SK-N-SH treated with all-trans-retinoic acid at 6 μM for 48 hours (cell line): ENCODE measurements at regions not wholly inside any gene's neighbourhood (a gene's known extent, or its start where the extent isn't known, plus 50 kb on each side); places are given as distances from the start of the nearest gene placed in this dataset.

Experiments
- ATAC-seq: fragments of 200-7000 bp; cut with Tn5 transposase; 3 replicates; pipeline ENCODE4 v1.9.1; 2020; ENCODE audit warnings: mild to moderate bottlenecking, moderate library complexity
- ARNTL ChIP-seq: fragments of 450-650 bp; formaldehyde crosslinking; IDR thresholded peaks from 2 replicates; pipeline ENCODE4 v1.5.0; 2020; ENCODE audit warnings: low read depth, mild to moderate bottlenecking, moderate library complexity, borderline replicate concordance
- BACH2 ChIP-seq: fragments of 250-450 bp; sonication (Bioruptor Pico); IDR thresholded peaks from 2 replicates; pipeline ENCODE4 v1.9.0; 2021; ENCODE audit warnings: mild to moderate bottlenecking, borderline replicate concordance
- CREB5 ChIP-seq: fragments of 250-450 bp; sonication (Bioruptor Pico); IDR thresholded peaks from 2 replicates; pipeline ENCODE4 v1.5.1; 2020; ENCODE audit warnings: low read depth, mild to moderate bottlenecking, moderate library complexity
- CSDC2 ChIP-seq: fragments of 250-450 bp; sonication (Bioruptor Pico); IDR thresholded peaks from 2 replicates; pipeline ENCODE4 v1.5.0; 2020; ENCODE audit warnings: mild to moderate bottlenecking, moderate library complexity
- CSRNP3 ChIP-seq: fragments of 250-450 bp; sonication (Bioruptor Pico); IDR thresholded peaks from 2 replicates; pipeline ENCODE4 v1.5.1; 2021; ENCODE audit warnings: mild to moderate bottlenecking, moderate library complexity
- ESRRG ChIP-seq: fragments of 250-450 bp; sonication (Bioruptor Pico); IDR thresholded peaks from 2 replicates; pipeline ENCODE4 v1.6.1; 2021; ENCODE audit warnings: mild to moderate bottlenecking
- GLIS3 ChIP-seq: fragments of 250-450 bp; sonication (Bioruptor Pico); IDR thresholded peaks from 2 replicates; pipeline ENCODE4 v1.5.0; 2020; ENCODE audit warnings: mild to moderate bottlenecking, moderate library complexity
- ISL1 ChIP-seq: fragments of 250-450 bp; sonication (Bioruptor Pico); IDR thresholded peaks from 2 replicates; pipeline ENCODE4 v2.1.2; 2022; ENCODE audit warnings: mild to moderate bottlenecking, moderate library complexity
- OSR1 ChIP-seq: fragments of 250-450 bp; sonication (Bioruptor Pico); IDR thresholded peaks from 2 replicates; pipeline ENCODE4 v1.8.0; 2022; ENCODE audit warnings: moderate library complexity, mild to moderate bottlenecking, inconsistent platforms
- PATZ1 ChIP-seq: fragments of 250-450 bp; sonication (Bioruptor Pico); IDR thresholded peaks from 2 replicates; pipeline ENCODE4 v1.8.0; 2020; ENCODE audit warnings: mild to moderate bottlenecking, moderate library complexity, borderline replicate concordance
- PPARA ChIP-seq: fragments of 250-450 bp; sonication (Bioruptor Pico); IDR thresholded peaks from 2 replicates; pipeline ENCODE4 v1.5.0; 2020; ENCODE audit warnings: mild to moderate bottlenecking, borderline replicate concordance
- RARB ChIP-seq: fragments of 250-450 bp; sonication (Bioruptor Pico); IDR thresholded peaks from 2 replicates; pipeline ENCODE4 v1.8.0; 2021; ENCODE audit warnings: mild to moderate bottlenecking, moderate library complexity
- SNAI2 ChIP-seq: fragments of 250-450 bp; sonication (Bioruptor Pico); IDR thresholded peaks from 2 replicates; pipeline ENCODE4 v1.5.0; 2020; ENCODE audit warnings: mild to moderate bottlenecking, moderate library complexity
- TCF4 ChIP-seq: fragments of 250-450 bp; sonication (Bioruptor Pico); IDR thresholded peaks from 2 replicates; pipeline ENCODE4 v1.8.0; 2021; ENCODE audit warnings: mild to moderate bottlenecking, moderate library complexity, borderline replicate concordance
- TOX ChIP-seq: fragments of 250-450 bp; sonication (Bioruptor Pico); IDR thresholded peaks from 2 replicates; pipeline ENCODE4 v1.8.0; 2021; ENCODE audit warnings: mild to moderate bottlenecking, moderate library complexity, borderline replicate concordance
- ZC3H10 ChIP-seq: fragments of 250-450 bp; sonication (Bioruptor Pico); IDR thresholded peaks from 2 replicates; pipeline ENCODE4 v1.5.1; 2021; ENCODE audit warnings: mild to moderate bottlenecking, moderate library complexity
- ZFP3 ChIP-seq: fragments of 250-450 bp; sonication (Bioruptor Pico); IDR thresholded peaks from 2 replicates; pipeline ENCODE4 v1.5.0; 2020; ENCODE audit warnings: mild to moderate bottlenecking, moderate library complexity
- ZFP30 ChIP-seq: fragments of 450-650 bp; formaldehyde crosslinking; IDR thresholded peaks from 2 replicates; pipeline ENCODE4 v1.5.0; 2022; ENCODE audit warnings: mild to moderate bottlenecking, moderate library complexity
- ZNF565 ChIP-seq: fragments of 450-650 bp; formaldehyde crosslinking; conservative IDR thresholded peaks from 2 replicates; pipeline ENCODE4 v1.5.0; 2020; ENCODE audit warnings: low read depth, mild to moderate bottlenecking, moderate library complexity
- ZNF70 ChIP-seq: fragments of 450-650 bp; formaldehyde crosslinking; IDR thresholded peaks from 2 replicates; pipeline ENCODE4 v1.5.0; 2020; ENCODE audit warnings: mild to moderate bottlenecking, moderate library complexity
- ZNF8 ChIP-seq: fragments of 450-650 bp; formaldehyde crosslinking; IDR thresholded peaks from 2 replicates; pipeline ENCODE4 v1.5.0; 2020; ENCODE audit warnings: mild to moderate bottlenecking, moderate library complexity
- TF ChIP-seq, protein P1 (sequence below): fragments of 250-450 bp; sonication (Bioruptor Pico); IDR thresholded peaks from 2 replicates; pipeline ENCODE4 v1.5.0; 2020; ENCODE audit warnings: mild to moderate bottlenecking, moderate library complexity
- TF ChIP-seq, protein P2 (sequence below): fragments of 250-450 bp; sonication (Bioruptor Pico); IDR thresholded peaks from 2 replicates; pipeline ENCODE4 v1.8.0; 2021; ENCODE audit warnings: low read depth, mild to moderate bottlenecking, moderate library complexity, borderline replicate concordance

GRCh38 chr18:41207706-41208105 lies 747.3 kb upstream of the PIK3C3 start (continued):
- TF ChIP-seq, protein P1, sequence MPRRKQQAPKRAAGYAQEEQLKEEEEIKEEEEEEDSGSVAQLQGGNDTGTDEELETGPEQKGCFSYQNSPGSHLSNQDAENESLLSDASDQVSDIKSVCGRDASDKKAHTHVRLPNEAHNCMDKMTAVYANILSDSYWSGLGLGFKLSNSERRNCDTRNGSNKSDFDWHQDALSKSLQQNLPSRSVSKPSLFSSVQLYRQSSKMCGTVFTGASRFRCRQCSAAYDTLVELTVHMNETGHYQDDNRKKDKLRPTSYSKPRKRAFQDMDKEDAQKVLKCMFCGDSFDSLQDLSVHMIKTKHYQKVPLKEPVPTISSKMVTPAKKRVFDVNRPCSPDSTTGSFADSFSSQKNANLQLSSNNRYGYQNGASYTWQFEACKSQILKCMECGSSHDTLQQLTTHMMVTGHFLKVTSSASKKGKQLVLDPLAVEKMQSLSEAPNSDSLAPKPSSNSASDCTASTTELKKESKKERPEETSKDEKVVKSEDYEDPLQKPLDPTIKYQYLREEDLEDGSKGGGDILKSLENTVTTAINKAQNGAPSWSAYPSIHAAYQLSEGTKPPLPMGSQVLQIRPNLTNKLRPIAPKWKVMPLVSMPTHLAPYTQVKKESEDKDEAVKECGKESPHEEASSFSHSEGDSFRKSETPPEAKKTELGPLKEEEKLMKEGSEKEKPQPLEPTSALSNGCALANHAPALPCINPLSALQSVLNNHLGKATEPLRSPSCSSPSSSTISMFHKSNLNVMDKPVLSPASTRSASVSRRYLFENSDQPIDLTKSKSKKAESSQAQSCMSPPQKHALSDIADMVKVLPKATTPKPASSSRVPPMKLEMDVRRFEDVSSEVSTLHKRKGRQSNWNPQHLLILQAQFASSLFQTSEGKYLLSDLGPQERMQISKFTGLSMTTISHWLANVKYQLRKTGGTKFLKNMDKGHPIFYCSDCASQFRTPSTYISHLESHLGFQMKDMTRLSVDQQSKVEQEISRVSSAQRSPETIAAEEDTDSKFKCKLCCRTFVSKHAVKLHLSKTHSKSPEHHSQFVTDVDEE (CRISPR knock-in tag) = no peak

DNA sequence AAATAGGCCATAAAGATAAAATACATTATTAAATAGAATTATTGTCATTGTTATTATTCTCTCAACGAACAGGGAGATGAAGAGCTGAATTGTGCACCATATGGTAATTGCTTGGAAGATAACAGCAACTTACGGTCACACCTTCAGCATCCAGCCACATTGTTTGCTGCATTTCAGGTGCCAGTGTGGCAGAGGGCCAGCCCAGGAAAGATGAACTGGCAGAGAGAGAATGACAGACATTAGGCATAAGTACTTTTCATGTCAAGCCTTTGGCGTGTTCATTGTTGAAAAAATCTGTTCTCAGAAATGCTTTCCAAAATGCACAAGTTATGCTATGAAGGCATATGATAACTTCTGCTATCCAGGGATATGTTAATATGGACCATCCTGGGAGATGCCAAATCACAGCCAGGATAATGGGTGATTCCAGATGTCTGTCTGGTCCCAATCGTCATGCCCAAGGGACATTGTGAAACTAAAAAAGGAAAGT lies 748.6 kb upstream of the PIK3C3 start:
- no peak for ATAC-seq
- TF ChIP-seq TOX (CRISPR knock-in tag) (no peak), ZFP3 (no peak), PATZ1 (CRISPR knock-in tag) (no peak)

GRCh38 chr18:41199212-41199611 lies 755.8 kb upstream of the PIK3C3 start:
- ATAC-seq = no peak; the same call in 2 of the 3 replicates
- no peak for TF ChIP-seq CSDC2 (CRISPR knock-in tag)
- TF ChIP-seq RARB = no peak
- no peak for TF ChIP-seq PPARA (CRISPR knock-in tag)
- TF ChIP-seq GLIS3 (CRISPR knock-in tag) = no peak
- TF ChIP-seq CREB5 (CRISPR knock-in tag) = no peak
- peak; percentile 71; the same call in 1 of the 2 replicates for TF ChIP-seq ZC3H10 (CRISPR knock-in tag)
- no peak for TF ChIP-seq ZNF565 (CRISPR knock-in tag)
- TF ChIP-seq TCF4 (CRISPR knock-in tag) = 0 out of 2 replicates have a peak, but pooled peaks have one; percentile 56
- 0 out of 2 replicates have a peak, but pooled peaks have one; percentile 9 for TF ChIP-seq ESRRG (CRISPR knock-in tag)
- TF ChIP-seq SNAI2 = no peak
- TF ChIP-seq OSR1 = no peak
- TF ChIP-seq, protein P2, sequence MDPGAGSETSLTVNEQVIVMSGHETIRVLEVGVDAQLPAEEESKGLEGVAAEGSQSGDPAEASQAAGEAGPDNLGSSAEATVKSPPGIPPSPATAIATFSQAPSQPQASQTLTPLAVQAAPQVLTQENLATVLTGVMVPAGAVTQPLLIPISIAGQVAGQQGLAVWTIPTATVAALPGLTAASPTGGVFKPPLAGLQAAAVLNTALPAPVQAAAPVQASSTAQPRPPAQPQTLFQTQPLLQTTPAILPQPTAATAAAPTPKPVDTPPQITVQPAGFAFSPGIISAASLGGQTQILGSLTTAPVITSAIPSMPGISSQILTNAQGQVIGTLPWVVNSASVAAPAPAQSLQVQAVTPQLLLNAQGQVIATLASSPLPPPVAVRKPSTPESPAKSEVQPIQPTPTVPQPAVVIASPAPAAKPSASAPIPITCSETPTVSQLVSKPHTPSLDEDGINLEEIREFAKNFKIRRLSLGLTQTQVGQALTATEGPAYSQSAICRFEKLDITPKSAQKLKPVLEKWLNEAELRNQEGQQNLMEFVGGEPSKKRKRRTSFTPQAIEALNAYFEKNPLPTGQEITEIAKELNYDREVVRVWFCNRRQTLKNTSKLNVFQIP (CRISPR knock-in tag) = no peak
- TF ChIP-seq ZNF70 (CRISPR knock-in tag) = no peak
- no peak for TF ChIP-seq TOX (CRISPR knock-in tag)
- TF ChIP-seq ZFP3 = no peak
- TF ChIP-seq ZNF8 (CRISPR knock-in tag) = no peak
- peak; percentile 60; the same call in 1 of the 2 replicates for TF ChIP-seq PATZ1 (CRISPR knock-in tag)
- TF ChIP-seq, protein P1 (CRISPR knock-in tag) = no peak
- no peak for TF ChIP-seq ZFP30
- no peak for TF ChIP-seq CSRNP3 (CRISPR knock-in tag)
- TF ChIP-seq ARNTL (CRISPR knock-in tag) = no peak
- peak; percentile 94 for TF ChIP-seq ISL1 (CRISPR knock-in tag)
- TF ChIP-seq BACH2 = no peak
